Hematopoietic multipotent progenitor cell treated with erythropoietin and hydrocortisone succinate and interleukin-3 and kit ligand, for 8 days (in vitro differentiated cells): ENCODE measurements at regions not wholly inside any gene's neighbourhood (a gene's known extent, or its start where the extent isn't known, plus 50 kb on each side); places are given as distances from the start of the nearest gene placed in this dataset.

ENCODE experiments used
- DNase-seq: peaks from one replicate; pipeline ENCODE4 v3.0.0-alpha.2; 2015

GRCh38 chr15:77783636-77784035 lies 150.9 kb upstream of the LINGO1 start:
- no peak for DNase-seq

GRCh38 chr15:77782691-77783090 lies 150.0 kb upstream of the LINGO1 start:
- DNase-seq, result no peak

- no peak for DNase-seq
Observed at GRCh38 chr15:77781946-77782240, 149.2 kb upstream of the LINGO1 start.

GRCh38 chr15:77781151-77781945 lies 148.6 kb upstream of the LINGO1 start:
- DNase-seq, result no peak

GRCh38 chr15:77778802-77779201 lies 146.1 kb upstream of the LINGO1 start:
- DNase-seq, result no peak

- no peak for DNase-seq
Observed at GRCh38 chr15:77775837-77776236, 143.1 kb upstream of the LINGO1 start.

- DNase-seq, result no peak
Observed at GRCh38 chr15:77775373-77775772, 142.7 kb upstream of the LINGO1 start.

GRCh38 chr15:77774350-77774749 lies 141.6 kb upstream of the LINGO1 start:
- DNase-seq, result no peak

- no peak for DNase-seq
Observed at GRCh38 chr15:77773903-77774302, 141.2 kb upstream of the LINGO1 start.

- no peak for DNase-seq
Observed at GRCh38 chr15:77772641-77773402, 140.1 kb upstream of the LINGO1 start.

GRCh38 chr15:77771616-77772015 lies 138.9 kb upstream of the LINGO1 start:
- no peak for DNase-seq

- no peak for DNase-seq
Observed at GRCh38 chr15:77769700-77770099, 137.0 kb upstream of the LINGO1 start.

- no peak for DNase-seq
Observed at GRCh38 chr15:77768521-77769078, 135.9 kb upstream of the LINGO1 start.

GRCh38 chr15:77768107-77768506 lies 135.4 kb upstream of the LINGO1 start:
- no peak for DNase-seq

- no peak for DNase-seq
Observed at GRCh38 chr15:77764095-77764494, 131.4 kb upstream of the LINGO1 start.

- no peak for DNase-seq
Observed at GRCh38 chr15:77762747-77763355, 130.1 kb upstream of the LINGO1 start.

- no peak for DNase-seq
Observed at GRCh38 chr15:77759896-77760592, 127.3 kb upstream of the LINGO1 start.

- no peak for DNase-seq
Observed at GRCh38 chr15:77753939-77754338, 121.2 kb upstream of the LINGO1 start.

- DNase-seq, result peak; percentile 31
Observed at GRCh38 chr15:77753281-77753873, 120.7 kb upstream of the LINGO1 start.

- DNase-seq, result no peak
Observed at GRCh38 chr15:77749998-77750540, 117.4 kb upstream of the LINGO1 start.

- DNase-seq, result no peak
Observed at GRCh38 chr15:77749236-77749997, 116.7 kb upstream of the LINGO1 start.
